ENCODE measurements at regions not wholly inside any gene's neighbourhood (a gene's known extent, or its start where the extent isn't known, plus 50 kb on each side); places are given as distances from the start of the nearest gene placed in this dataset.
A peak's percentile ranks its signal among the peaks of the same experiment; 100 is the strongest.

DNA sequence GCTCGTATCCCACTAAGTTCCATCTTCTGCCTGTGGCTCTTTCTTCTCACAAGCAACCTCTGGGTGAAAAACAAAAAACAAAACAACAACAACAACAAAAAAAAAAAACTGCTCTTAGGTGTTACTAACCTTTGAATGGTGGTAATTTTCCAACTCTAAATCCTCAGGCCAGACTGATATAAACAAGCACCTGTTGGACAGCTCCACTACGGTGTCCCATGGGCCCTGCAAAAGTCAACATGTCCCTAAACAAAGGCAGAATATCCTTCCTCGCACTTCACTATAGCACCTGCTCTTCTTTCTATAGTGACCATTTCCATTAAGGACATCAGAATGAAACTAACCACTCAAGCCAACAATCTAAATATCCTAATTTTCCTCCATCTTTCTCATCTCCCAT is 54.6 kb upstream of the PARM1 start:
- no peak for DNase-seq

DNA sequence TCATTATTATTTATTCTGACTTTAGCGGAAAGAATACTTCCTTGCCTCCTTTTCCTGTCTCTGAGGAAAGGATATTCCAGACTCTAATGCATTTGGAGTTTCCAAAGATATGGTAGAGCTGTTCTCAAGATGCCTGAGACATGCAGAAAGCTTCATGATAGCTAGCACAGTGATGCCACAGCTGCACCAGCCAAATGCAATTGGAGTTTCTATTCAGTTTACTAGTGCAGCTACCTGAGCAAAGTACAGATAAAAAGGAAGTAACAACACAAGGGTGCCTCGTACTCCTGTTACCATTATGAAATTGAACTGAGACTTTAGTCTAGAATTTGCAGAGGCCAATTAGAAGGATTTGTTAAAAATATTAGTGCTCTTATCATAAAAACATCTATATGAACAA is 57.5 kb upstream of the PARM1 start:
- no peak for DNase-seq

DNA sequence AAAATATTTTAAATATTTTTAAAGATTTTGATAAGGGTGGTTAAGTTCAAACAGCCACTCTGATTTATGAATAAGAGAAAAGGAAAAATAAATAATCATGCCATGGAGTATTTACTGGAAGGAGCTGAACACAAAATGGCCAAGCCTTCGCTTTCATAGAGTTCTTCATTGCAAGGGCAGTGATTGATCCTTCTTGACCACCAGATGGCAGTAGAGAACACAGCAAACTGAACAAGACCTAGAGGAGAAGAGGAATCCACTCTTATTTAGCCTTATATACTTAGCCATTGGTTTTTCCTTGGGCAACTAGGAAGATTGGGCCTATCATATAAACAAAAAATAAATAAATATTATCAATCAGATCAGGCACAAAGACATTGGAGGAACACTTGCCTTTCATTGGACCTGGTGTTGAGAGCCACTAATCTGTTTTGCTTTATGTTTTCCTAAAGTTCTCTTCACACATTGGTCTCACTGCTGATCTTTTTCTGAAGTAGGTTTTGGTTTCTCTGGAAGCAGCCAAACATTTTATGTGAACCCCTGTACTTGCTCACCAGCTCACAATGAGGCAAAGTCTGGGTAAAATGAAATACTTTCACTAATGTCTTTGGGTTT is 58.1 kb upstream of the PARM1 start:
- peak; percentile 27 for DNase-seq

DNA sequence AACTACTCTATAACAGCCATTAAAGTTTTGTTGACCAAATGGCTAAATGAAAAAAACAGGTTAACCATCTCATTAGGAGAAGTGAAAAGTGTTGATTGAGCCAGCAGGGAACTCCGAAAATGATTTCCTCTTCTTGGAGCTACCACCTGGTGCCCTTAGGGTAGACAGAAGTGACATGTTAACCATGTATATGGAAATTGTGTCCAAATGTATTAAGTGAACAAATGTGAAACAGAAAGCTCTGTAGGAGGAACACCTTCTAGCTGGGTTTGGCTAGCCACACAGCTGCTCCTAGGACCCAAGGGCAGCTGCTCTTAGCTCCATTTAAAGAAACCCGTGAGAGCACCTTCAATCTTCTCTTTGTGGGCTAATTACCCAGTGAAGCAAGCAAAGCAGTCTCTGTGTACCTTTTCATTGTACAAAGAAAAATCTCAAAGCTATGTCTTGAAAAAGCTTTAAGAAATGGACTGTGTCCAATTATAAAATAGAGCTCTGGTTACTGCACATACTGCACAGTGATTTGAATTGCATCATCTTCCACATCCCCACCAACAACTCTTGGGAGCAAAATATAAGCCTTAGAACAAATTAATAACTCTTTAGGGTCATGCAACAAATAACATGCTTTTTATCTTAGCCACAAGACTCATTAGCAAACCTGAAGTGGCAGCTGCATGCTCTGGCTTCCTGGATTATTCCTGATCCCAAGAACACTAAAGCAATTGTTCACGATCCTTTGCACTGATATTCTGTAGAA is 59.2 kb upstream of the PARM1 start:
- no peak for DNase-seq

DNA sequence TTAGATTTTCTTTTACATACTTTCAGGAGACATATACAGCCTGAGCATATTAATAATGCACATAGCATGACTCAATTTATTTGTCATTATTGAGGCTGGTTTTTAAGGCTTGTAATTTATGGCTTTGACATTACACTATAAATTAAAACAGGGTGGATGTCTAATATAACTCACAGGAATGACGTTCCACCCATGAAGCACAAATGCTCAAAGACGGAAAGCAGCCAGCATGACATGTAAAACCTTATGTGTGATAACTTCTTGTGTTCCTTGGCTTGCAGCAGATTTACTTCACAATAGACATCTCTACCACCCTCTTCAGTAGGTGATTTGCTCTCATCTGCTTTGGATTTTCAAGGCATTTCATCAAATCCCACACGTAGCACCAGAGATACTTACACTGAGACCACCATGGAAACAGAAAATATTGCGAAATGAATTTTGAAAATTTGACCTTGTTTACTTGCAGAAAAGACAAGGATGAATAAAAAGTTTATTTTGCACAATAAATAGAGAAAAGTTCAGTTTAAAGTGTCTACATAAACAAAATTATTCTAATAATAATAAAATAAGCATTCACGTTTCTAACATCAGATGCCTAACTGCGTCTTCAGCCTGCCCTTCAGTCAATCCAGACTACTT is 64.7 kb upstream of the BTC start:
- no peak for DNase-seq

DNA sequence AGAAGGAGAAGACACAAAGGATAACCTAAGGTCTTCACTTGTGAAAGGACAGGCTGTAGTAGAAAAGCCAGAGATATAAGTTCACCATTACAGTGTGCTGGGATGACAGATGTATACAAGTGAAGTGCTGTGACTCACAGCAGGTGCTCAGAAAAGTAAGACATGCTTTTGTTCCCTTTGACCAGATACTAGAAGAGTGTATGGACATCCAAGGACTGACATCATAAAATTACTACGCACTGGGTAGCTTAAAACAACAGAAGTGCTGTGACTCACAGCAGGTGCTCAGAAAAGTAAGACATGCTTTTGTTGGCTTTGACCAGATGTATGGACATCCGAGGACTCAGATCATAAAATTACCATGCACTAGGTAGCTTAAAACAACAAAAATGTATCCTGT is 61.6 kb upstream of the BTC start:
- DNase-seq, result no peak

DNA sequence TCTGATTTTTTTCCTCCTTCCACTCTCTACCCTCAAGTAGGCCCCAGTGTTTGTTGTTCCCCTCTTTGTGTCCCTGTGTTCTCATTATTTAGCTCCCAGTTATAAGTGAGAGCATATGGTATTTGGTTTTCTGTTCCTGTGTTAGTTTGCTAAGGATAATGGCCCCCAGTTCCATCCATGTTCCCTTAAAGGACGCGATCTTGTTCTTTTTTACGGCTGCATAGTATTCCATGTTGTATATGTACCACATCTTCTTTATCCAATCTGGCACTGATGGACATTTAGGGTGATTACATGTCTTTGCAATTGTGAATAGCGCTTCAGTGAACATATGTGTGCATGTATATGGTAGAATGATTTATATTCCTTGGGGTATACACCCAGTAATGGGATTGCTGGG is 54.5 kb upstream of the BTC start:
- no peak for DNase-seq

DNA sequence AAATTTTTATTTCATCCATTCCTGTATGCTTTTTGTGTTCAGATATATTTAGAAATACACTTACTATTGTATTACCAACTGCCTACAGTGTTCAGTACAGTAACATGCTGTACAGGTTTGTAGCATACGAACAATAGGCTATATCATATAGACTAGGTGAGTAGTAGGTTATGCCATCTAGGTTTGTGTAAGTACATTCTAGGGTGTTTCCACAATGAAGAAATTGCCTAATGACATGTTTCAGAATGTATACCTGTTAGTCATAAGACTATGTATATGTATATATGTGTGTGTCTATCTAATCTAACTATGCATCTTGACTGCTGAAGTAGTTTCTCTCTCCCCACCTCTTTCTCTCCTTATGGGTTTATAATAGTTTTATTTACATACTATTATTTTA is 51.5 kb upstream of the BTC start:
- DNase-seq, result no peak

All from GF-D8 (cell line).